ENCODE measurements at regions not wholly inside any gene's neighbourhood (a gene's known extent, or its start where the extent isn't known, plus 50 kb on each side); places are given as distances from the start of the nearest gene placed in this dataset.

- intact Hi-C loops (cut with micrococcal nuclease; ENCODE audit: unreplicated experiment) = no loop called here
- Histone ChIP-seq H2AFZ (ENCODE audit: low read length) (no peak overlapping the region), H3K36me3 (replicated peaks in 1 of 2; ENCODE audit: control insufficient read depth in 1 of 2, insufficient read depth in 2 of 2, low read length in 2 of 2) (no peaks in the 10 kb centered on the region), H3K4me1 (ENCODE audit: insufficient read depth, low read length) (no peaks in the 10 kb centered on the region), H3K79me2 (ENCODE audit: insufficient read depth, low read length) (no peaks in the 10 kb centered on the region), H3K9ac (ENCODE audit: insufficient read depth, low read depth, low read length) (no peak overlapping the region), H3K9me3 (ENCODE audit: low read length) (no peaks in the 10 kb centered on the region), H3K27me3 (ENCODE audit: control insufficient read depth in 1 of 2, insufficient read depth in 2 of 2, low read length in 2 of 2) (peaks cover 0 to 11% of the 10 kb centered on the region in 2 experiments; a peak in 1 of 5 replicates), H3K4me3 (replicated peaks in 1 of 3; ENCODE audit: insufficient read depth in 1 of 3, low read depth in 2 of 3, low read length in 3 of 3) (no peak overlapping the region), H3K4me2 (ENCODE audit: low read depth, low read length) (no peak overlapping the region), H4K20me1 (ENCODE audit: insufficient read depth, low read length) (no peaks in the 10 kb centered on the region), H3K27ac (ENCODE audit: extremely low read length, insufficient read depth, low read length) (no peak overlapping the region)
- in situ Hi-C loops (cut with HindIII; ENCODE audit: extremely low pct_ligation_motif_present, low pct_unique_long_range_greater_than_20kb) = no loop called here
- CTCF ChIA-PET (ENCODE audit: low intra/inter-chr PET ratio, low total read pairs) = no interaction called here
- WGBS (ENCODE audit: low lambda C conversion rate) = 6% methylated on average over 5 of the region's 5 CpGs
- BruUV-seq (replicated peaks) = no TSS peak
- DNase-seq (ENCODE audit: low spot score) (no peak), ATAC-seq (no peak), FAIRE-seq (no peak)
- TF ChIP-seq GATA4 (IDR thresholded peaks at IDR 0.05; ENCODE audit: borderline replicate concordance, low read depth) (no peak), CENPT (CRISPR knock-in tag; IDR thresholded peaks at IDR 0.05; ENCODE audit: low read depth) (no peak), HBP1 (CRISPR knock-in tag; IDR thresholded peaks at IDR 0.05; ENCODE audit: low read depth) (no peak), REPIN1 (CRISPR knock-in tag; IDR thresholded peaks at IDR 0.05; ENCODE audit: borderline replicate concordance, low read depth) (no peak), PHF8 (CRISPR knock-in tag; IDR thresholded peaks at IDR 0.05) (no peak), SIN3B (IDR thresholded peaks at IDR 0.05; ENCODE audit: low read length) (no peak), PRPF4 (IDR thresholded peaks at IDR 0.05; ENCODE audit: low read depth, low read length, poor library complexity, severe bottlenecking) (no peak)
- POLR2A ChIA-PET = no interaction called here
Observed at GRCh38 chr3:10725846-10726245, 90.2 kb upstream of the SLC6A11 start.

GRCh38 chr3:10726787-10727186 lies 89.2 kb upstream of the SLC6A11 start:
- ChIA-PET POLR2A (no interaction called here), CTCF (ENCODE audit: low intra/inter-chr PET ratio, low total read pairs) (no interaction called here)
- FAIRE-seq (no peak), ATAC-seq (no peak), DNase-seq (ENCODE audit: low spot score) (no peak)
- no peak overlapping the region for H2AFZ ChIP-seq (ENCODE audit: low read length)
- no peak overlapping the region for H3K4me2 ChIP-seq (ENCODE audit: low read depth, low read length)
- H3K79me2 ChIP-seq (ENCODE audit: insufficient read depth, low read length) = no peaks in the 10 kb centered on the region
- no peaks in the 10 kb centered on the region for H3K36me3 ChIP-seq (replicated peaks in 1 of 2; ENCODE audit: control insufficient read depth in 1 of 2, insufficient read depth in 2 of 2, low read length in 2 of 2)
- WGBS (ENCODE audit: low lambda C conversion rate) = 0% methylated on average over 1 of the region's 1 CpG
- no peak overlapping the region for H3K9ac ChIP-seq (ENCODE audit: insufficient read depth, low read depth, low read length)
- H3K4me3 ChIP-seq (replicated peaks in 1 of 3; ENCODE audit: insufficient read depth in 1 of 3, low read depth in 2 of 3, low read length in 3 of 3) = no peak overlapping the region
- no peaks in the 10 kb centered on the region for H3K4me1 ChIP-seq (ENCODE audit: insufficient read depth, low read length)
- intact Hi-C loops (cut with micrococcal nuclease; ENCODE audit: unreplicated experiment) = no loop called here
- H4K20me1 ChIP-seq (ENCODE audit: insufficient read depth, low read length) = no peaks in the 10 kb centered on the region
- in situ Hi-C loops (cut with HindIII; ENCODE audit: extremely low pct_ligation_motif_present, low pct_unique_long_range_greater_than_20kb) = no loop called here
- peaks cover 0 to 4% of the 10 kb centered on the region in 2 experiments; a peak in 1 of 5 replicates for H3K27me3 ChIP-seq (ENCODE audit: control insufficient read depth in 1 of 2, insufficient read depth in 2 of 2, low read length in 2 of 2)
- no TSS peak for BruUV-seq (replicated peaks)
- H3K9me3 ChIP-seq (ENCODE audit: low read length) = no peaks in the 10 kb centered on the region
- no peak overlapping the region for H3K27ac ChIP-seq (ENCODE audit: extremely low read length, insufficient read depth, low read length)
- TF ChIP-seq ZNF343 (CRISPR knock-in tag; IDR thresholded peaks at IDR 0.05) (no peak), TRIM22 (IDR thresholded peaks at IDR 0.05) (no peak), HOXA5 (CRISPR knock-in tag; IDR thresholded peaks at IDR 0.05) (no peak), ZNF547 (CRISPR knock-in tag; IDR thresholded peaks at IDR 0.05) (no peak), ZBED4 (CRISPR knock-in tag; IDR thresholded peaks at IDR 0.05; ENCODE audit: borderline replicate concordance) (no peak), ARNT2 (CRISPR knock-in tag; IDR thresholded peaks at IDR 0.05; ENCODE audit: low read depth) (no peak), RFX1 (IDR thresholded peaks at IDR 0.05) (no peak), SIN3B (IDR thresholded peaks at IDR 0.05; ENCODE audit: low read length) (no peak), KLF13 (CRISPR knock-in tag; IDR thresholded peaks at IDR 0.05) (no peak)

Measured in HepG2 (cell line).